Uterus (tissue), 3 donors: ENCODE measurements at regions not wholly inside any gene's neighbourhood (a gene's known extent, or its start where the extent isn't known, plus 50 kb on each side); places are given as distances from the start of the nearest gene placed in this dataset.

Source experiments
- DNase-seq, 2 donors: peaks; one replicate each; pipeline ENCODE4 v3.0.0-alpha.2; 2019 to 2020
- H3K27ac ChIP-seq, 2 donors: fragments of 200-600 bp; sonication (generic); 1 replicate in 1 of 2; 2 replicates in 1 of 2; pipeline ENCODE4 v1.5.1; 2016 to 2018
- H3K27me3 ChIP-seq, 2 donors: fragments of 200-600 bp; sonication (generic); one replicate each; pipeline ENCODE4 v1.5.1; 2018 to 2019; ENCODE audit warnings: control low read depth in 1 of 2
- H3K36me3 ChIP-seq, 2 donors: fragments of 200-600 bp; sonication (generic); one replicate each; pipeline ENCODE4 v1.5.1; 2019; ENCODE audit warnings: control low read depth in 1 of 2
- H3K4me1 ChIP-seq, 2 donors: fragments of 200-600 bp; sonication (generic); one replicate each; pipeline ENCODE4 v1.5.1; 2018 to 2019; ENCODE audit warnings: control low read depth in 1 of 2
- H3K4me3 ChIP-seq, 2 donors: fragments of 200-600 bp; sonication (generic); 1 replicate in 1 of 2; 2 replicates in 1 of 2; pipeline ENCODE4 v1.5.1; 2018 to 2019; ENCODE audit warnings: mild to moderate bottlenecking in 1 of 2
- H3K9me3 ChIP-seq, 2 donors: fragments of 200-600 bp; sonication (generic); one replicate each; pipeline ENCODE4 v1.5.1; 2019; ENCODE audit warnings: control low read depth in 1 of 2
- POLR2A ChIP-seq, 2 donors: fragments of 450-650 bp; IDR thresholded peaks; one replicate each; pipeline ENCODE4 v1.6.1; 2016; ENCODE audit warnings: antibody characterized with exemption in 2 of 2, mild to moderate bottlenecking in 1 of 2, moderate library complexity in 1 of 2
- intact Hi-C: fragments of 100-400 bp; cut with DNase I; formaldehyde crosslinking; loops from one replicate; pipeline ENCODE4 v1.15.1; 2023; ENCODE audit warnings: low total_unique reads
- TF ChIP-seq, protein P1 (sequence below), 4 experiments: fragments of 200-600 bp in 2 of 4; fragments of 450-650 bp in 2 of 4; sonication (generic) in 2 of 4; IDR thresholded peaks; one replicate each; pipeline ENCODE4 v1.5.1; 2016 to 2019; ENCODE audit warnings: antibody characterized with exemption in 4 of 4, mild to moderate bottlenecking in 2 of 4, moderate library complexity in 1 of 4
- donor health status: DM: yes; HTN: yes; CAD: no.

DNA sequence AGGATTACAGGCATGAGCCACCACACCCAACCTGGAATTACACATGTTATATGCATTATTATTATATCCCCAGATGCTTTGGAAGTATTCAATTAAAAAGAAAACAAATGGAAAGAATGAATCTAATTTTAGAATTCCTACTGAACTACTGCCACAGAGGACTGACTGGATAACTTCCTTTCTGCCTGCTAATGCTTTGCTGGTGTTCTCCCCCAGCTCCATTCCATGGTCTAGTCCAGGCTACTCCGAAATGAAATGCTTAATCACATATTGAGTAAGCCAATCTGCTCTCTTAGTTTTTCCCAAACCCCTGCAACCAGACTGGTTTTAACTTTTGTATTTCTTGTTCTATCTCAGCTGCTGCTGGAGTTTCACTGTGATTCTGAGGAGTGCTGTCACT, 519.1 kb downstream of the SOX11 start:
- Histone ChIP-seq H3K4me3 (no peak overlapping the region), H3K27ac (no peak overlapping the region), H3K36me3 (no peaks in the 10 kb centered on the region), H3K4me1 (no peaks in the 10 kb centered on the region), H3K9me3 (no peaks in the 10 kb centered on the region), H3K27me3 (no peaks in the 10 kb centered on the region)
- intact Hi-C loops, result no loop called here
- DNase-seq, result no peak
- TF ChIP-seq, protein P1, sequence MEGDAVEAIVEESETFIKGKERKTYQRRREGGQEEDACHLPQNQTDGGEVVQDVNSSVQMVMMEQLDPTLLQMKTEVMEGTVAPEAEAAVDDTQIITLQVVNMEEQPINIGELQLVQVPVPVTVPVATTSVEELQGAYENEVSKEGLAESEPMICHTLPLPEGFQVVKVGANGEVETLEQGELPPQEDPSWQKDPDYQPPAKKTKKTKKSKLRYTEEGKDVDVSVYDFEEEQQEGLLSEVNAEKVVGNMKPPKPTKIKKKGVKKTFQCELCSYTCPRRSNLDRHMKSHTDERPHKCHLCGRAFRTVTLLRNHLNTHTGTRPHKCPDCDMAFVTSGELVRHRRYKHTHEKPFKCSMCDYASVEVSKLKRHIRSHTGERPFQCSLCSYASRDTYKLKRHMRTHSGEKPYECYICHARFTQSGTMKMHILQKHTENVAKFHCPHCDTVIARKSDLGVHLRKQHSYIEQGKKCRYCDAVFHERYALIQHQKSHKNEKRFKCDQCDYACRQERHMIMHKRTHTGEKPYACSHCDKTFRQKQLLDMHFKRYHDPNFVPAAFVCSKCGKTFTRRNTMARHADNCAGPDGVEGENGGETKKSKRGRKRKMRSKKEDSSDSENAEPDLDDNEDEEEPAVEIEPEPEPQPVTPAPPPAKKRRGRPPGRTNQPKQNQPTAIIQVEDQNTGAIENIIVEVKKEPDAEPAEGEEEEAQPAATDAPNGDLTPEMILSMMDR (IDR thresholded peaks at IDR 0.05), result no peak
- TF ChIP-seq POLR2A (IDR thresholded peaks at IDR 0.05), result no peak

DNA sequence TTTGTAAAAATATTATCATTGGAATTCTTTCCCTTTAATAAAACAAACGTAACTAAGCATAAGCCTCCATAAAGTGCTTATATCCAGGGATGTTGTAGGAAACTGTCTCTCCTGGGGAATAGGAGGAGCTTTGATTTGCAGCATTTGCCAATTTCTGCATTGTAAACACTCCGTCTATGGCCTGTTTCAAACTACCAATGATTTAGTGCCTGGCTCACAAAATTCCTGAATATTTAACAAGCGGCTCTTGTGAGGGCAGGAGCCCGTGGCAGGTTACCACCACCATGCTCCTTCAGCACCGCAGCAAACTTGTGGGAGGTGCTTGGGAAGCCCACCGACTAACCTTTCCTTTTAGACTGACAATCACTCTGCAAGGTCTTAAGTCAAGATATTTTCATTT, 520.3 kb downstream of the SOX11 start:
- no peak overlapping the region for H3K4me3 ChIP-seq
- H3K27ac ChIP-seq, result no peak overlapping the region
- H3K27me3 ChIP-seq, result no peaks in the 10 kb centered on the region
- no peaks in the 10 kb centered on the region for H3K4me1 ChIP-seq
- TF ChIP-seq, protein P1 (IDR thresholded peaks at IDR 0.05), result no peak
- no peak for TF ChIP-seq POLR2A (IDR thresholded peaks at IDR 0.05)
- no peaks in the 10 kb centered on the region for H3K9me3 ChIP-seq
- H3K36me3 ChIP-seq, result no peaks in the 10 kb centered on the region
- intact Hi-C loops, result no loop called here
- no peak for DNase-seq

DNA sequence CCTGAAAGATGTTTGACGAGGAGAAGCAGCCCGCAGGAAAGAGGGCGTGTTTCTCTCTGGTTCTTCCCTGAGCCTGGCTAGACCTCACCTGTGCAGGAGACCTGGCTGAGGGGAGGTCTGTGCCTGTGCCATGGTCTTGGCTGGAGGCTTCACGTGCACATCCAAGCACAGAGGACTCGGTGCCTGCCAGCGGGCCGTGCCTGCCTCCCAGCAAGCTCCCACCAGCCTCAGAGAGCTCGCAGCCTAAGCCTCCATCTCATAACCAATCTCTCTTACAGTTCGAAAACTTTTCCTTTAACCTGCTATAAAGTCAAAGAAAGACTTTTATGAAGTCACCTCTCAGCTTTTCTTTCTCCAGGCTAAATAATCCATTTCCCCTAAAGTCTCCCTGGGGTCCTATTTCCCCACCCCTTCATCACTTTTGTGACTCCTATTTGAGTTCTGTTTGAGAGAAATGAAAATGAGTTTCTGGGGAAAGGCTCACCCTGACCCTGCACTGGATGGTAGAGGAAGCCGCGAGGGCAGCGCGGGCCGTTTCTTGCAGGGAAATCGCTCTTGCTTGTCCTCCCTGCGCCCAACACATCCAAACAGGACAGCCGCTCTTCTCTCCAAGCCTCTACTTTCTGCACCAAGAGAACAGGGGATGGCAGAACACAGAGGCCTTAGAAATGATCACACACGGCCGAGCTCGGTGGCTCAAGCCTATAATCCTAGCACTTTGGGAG, 521.0 kb downstream of the SOX11 start:
- no peak for DNase-seq
- intact Hi-C loops, result no loop called here
- no peaks in the 10 kb centered on the region for H3K36me3 ChIP-seq
- no peak overlapping the region for H3K4me3 ChIP-seq
- TF ChIP-seq, protein P1 (IDR thresholded peaks at IDR 0.05), result no peak
- TF ChIP-seq POLR2A (IDR thresholded peaks at IDR 0.05), result no peak
- H3K4me1 ChIP-seq, result no peaks in the 10 kb centered on the region
- H3K9me3 ChIP-seq, result no peaks in the 10 kb centered on the region
- no peak overlapping the region for H3K27ac ChIP-seq
- H3K27me3 ChIP-seq, result no peaks in the 10 kb centered on the region

DNA sequence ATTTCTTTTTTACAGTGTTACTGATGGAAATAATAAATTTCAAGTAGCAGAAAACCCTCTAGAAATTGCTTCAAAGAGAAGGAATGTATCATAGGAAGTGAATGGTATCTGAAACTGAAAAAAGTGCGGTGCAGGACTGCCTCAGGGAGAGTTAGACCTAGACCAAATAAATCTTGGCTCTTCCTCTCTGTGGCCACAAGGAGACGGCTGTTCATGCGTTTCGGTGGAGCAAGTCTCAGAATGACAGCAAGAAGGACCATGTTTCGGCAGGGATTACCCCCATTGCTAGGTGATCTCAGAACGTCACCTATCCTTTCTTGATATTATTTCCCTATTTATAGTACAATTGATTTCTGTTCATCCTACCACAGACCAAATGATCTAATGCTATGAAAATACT, 522.3 kb downstream of the SOX11 start:
- no peak for DNase-seq
- Histone ChIP-seq H3K27ac (no peak overlapping the region), H3K4me3 (no peak overlapping the region), H3K27me3 (no peaks in the 10 kb centered on the region), H3K4me1 (no peaks in the 10 kb centered on the region), H3K9me3 (no peaks in the 10 kb centered on the region), H3K36me3 (no peaks in the 10 kb centered on the region)
- intact Hi-C loops, result no loop called here
- TF ChIP-seq, protein P1 (IDR thresholded peaks at IDR 0.05), result no peak

DNA sequence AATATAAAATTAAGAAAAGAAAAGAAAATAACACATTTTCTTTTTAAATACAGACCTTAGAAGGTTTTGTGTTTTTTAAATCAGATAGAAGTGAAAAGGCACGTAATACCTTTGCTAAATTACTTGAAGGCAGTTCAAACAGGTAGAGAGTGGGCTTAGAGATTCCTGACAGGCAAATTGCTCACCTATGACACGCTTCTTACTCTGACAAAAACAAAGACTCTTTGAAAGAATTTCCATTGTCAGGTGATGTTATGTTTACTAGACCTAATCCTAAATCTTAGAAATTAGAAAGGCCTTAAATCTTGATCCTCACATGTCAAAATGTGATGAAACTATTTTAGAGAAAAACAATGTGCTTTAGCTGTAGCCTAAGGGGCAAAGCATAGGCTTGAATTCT, 522.9 kb downstream of the SOX11 start:
- H3K9me3 ChIP-seq, result no peaks in the 10 kb centered on the region
- TF ChIP-seq, protein P1 (IDR thresholded peaks at IDR 0.05), result no peak
- no peak for TF ChIP-seq POLR2A (IDR thresholded peaks at IDR 0.05)
- no peak overlapping the region for H3K4me3 ChIP-seq
- no peaks in the 10 kb centered on the region for H3K4me1 ChIP-seq
- H3K36me3 ChIP-seq, result no peaks in the 10 kb centered on the region
- H3K27ac ChIP-seq, result no peak overlapping the region
- intact Hi-C loops, result no loop called here
- no peaks in the 10 kb centered on the region for H3K27me3 ChIP-seq
- DNase-seq, result no peak
